ENCODE measurements at regions not wholly inside any gene's neighbourhood (a gene's known extent, or its start where the extent isn't known, plus 50 kb on each side); places are given as distances from the start of the nearest gene placed in this dataset.

DNA sequence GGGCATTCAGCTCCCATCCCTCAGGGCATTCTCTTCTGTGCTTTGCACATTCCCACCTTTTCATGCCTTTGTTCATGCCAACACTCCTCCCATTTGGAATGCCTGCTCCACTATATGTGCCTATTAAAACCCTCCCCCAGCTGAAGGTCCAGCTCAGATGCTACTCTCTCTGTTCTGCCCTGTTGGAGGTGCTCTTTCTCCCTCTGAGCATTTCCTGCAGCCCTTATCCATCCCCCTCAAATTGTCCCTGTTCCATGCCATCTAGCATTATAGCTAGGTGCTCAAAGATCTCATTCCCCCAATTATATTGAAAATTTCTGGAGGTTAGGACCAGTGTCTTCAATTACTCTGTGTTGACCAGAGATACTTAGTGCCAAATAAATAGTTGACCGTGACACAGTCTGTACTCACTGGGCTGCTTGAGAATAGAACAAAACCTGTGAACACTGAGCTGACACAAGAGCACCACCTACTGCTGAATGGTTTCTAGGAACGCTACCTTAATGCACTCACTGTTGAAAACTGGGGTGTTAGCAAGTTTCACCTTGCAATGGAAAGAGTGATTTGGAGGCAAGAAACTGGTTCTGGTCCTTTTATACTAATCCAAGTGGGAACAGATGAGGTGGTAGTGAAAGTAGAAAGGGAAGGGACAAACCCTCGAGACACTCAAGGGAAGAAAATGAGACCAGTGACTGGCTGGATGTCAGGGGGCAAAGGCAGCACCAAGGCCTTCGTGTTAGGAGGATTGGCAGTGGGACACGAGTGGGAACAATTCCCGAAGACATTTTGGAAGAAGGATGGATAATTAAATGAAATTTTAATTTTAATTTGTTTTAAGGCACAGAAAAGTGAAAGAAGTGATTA, 289.8 kb upstream of the ROPN1 start:
- no peak for DNase-seq

DNA sequence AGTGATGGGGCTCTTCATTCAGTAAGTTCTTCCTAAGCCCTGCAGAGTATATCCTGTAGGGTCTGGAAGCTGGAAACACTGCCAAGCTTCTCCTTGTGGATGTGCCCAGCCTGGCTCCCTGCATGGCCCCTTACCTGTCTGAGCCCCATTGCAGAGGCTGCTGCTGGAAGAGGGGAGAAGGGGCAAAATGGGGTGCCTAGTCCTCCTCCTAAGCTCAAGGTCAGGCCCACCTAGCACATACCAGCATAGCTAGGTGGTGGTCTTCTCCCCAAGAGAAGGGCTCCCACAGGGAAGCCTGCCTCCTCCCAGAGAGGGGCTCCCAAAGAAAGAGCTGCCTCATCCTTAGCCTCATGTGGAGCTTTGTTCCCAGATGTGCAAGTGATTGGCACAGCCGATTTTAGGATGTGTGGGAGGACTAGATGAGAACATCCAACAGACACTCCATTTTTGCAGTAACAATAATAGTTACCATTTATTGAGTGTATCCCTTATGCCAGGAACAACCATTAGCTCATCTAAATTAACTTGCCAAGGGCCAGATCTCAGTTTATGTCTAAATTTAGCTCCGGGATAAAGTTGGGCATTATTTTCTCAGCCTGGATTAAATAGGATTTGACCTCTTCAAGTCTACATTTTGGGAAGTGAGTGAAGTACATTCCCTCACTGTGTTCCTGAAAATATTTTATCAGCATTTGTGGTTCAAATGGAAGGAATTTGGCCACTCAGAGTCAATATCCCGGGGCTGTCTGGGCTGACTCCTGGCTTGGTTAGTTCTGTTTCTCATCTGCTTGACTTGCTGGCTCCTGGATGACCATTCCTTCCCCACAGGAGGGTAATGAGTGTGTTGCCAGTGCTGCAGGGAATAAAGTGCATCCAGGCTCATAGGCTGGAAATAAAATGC, 291.1 kb upstream of the ROPN1 start:
- DNase-seq = no peak

DNA sequence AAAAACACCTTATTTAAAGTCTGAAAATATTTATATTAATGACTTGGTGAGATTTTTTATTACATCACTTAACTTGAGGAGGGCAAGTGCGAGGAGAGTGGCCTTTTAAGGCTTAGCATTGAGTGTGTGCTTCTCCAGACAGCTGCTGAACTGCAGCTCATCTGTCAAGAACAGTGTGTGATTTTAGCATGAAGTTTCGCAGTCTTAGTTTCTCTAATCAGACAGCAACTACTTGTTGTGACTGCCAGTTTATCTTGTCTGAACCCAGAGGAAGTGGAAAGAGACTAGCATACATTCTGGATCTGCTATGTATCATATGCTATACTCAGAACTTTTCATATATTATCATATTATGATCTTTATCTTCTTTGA, 291.7 kb upstream of the ROPN1 start:
- DNase-seq = no peak

DNA sequence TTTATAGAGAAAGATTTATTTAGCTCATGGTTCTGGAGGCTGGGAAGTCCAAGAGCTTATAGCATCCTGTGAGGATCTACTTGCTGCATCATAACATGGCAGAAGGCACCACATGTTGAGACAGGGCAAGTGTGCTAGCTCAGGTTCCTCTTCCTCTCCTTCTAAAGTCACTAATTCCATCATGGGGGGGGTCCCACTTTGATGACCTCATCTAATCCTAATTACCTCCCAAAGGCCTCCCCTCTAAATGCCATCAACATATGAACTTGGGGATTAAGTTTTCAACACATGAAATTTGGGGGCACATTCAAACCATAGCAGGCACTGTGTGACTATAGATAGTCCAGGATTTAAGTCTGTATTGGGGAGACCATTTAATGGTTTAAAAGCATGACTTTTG, 297.1 kb upstream of the ROPN1 start:
- DNase-seq = no peak

DNA sequence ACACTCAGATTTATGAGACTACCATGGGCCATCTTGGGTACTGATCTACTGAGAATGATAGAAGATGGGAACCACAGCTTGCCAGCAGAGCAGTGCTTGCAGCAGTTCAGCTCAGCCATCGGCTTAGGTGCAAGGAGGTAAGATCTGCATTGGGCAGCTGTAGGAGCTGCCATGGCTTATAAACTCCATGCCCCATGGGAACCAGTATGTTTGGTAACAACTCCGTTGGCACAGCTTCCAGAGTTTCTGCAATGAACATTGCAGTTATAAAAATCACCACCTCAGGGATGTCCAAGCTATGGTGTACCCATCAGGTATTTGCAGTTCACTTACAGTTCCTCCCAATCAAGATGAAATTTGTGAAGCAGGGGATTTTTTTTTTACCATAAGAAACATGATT, 299.1 kb upstream of the ROPN1 start:
- DNase-seq = no peak

DNA sequence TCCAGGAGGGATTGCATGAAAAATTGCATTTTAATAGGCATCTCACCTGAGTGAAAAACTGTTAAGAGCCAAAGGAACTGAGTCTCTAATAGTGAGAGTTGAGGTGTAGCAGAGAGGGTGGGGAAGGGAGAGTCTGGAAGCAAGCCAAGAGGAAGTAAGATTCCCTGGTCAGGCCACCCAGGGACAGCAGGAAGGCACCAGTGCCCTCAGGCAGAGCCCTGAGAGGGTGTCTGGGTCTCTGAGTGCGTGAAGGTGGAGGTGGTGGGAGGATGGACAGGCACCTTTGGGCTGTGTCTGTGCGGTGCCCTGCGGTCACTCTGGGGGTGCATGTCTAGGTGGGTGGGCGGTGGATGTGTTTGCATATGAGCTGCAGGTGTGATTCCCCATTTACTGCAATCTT, 300.4 kb upstream of the ROPN1 start:
- DNase-seq = no peak

DNA sequence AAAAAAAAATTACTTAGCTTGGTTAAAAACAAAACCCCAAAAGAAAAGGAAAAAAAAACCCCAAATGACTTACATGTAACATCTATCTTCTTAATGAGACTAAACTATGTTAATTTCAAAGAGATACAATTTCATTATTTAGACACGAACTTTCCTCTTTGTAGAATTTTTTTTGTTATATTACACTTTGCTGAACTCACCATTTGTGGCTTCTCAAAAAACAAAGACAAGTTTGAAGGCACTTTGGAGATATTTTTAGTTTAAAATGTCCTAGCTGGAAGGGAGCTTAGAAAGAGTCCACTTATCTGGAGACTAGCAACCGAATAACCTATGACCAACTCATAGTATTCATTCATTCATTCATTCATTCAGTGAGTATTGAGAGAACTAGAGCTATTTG, 301.7 kb upstream of the ROPN1 start:
- DNase-seq = no peak

DNA sequence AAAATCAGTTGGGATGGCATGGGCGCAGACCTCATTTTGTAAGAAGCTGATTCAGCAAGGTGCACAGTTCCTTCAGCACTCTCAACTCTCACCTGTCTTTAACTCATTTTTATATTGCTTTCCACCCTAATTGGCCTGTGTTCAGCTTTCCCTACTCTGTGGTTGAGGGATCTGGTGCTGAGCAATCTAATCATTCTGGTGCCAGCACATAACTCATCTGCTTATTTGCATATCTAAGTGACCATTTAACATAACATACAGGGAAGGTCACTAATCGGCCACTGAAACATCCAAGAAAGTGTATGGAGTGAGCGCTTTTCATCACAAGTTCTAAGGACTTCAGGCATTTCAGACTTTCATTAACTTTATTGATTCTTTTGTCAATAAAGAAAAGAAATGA, 303.4 kb upstream of the ROPN1 start:
- DNase-seq = no peak

DNA sequence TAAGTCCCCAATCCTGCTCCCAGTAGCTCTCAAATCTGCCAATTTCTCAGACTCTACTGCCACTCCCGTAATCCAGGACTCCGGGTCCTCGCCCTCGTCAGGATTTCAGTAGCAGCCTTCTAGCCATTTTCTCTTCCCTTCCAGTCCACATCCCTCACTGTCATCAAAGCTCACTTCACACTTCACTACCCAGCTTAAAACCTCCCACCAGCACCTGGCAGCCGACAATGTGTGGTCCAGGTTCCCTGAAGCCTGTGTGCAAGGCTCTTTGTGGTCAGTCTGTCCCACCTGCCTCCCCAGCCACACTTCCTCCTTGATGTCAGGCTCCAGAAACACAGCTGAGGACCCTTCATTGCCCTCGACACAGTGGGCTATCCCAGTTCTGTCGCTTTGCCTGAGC, 304.5 kb upstream of the ROPN1 start:
- no peak for DNase-seq

DNA sequence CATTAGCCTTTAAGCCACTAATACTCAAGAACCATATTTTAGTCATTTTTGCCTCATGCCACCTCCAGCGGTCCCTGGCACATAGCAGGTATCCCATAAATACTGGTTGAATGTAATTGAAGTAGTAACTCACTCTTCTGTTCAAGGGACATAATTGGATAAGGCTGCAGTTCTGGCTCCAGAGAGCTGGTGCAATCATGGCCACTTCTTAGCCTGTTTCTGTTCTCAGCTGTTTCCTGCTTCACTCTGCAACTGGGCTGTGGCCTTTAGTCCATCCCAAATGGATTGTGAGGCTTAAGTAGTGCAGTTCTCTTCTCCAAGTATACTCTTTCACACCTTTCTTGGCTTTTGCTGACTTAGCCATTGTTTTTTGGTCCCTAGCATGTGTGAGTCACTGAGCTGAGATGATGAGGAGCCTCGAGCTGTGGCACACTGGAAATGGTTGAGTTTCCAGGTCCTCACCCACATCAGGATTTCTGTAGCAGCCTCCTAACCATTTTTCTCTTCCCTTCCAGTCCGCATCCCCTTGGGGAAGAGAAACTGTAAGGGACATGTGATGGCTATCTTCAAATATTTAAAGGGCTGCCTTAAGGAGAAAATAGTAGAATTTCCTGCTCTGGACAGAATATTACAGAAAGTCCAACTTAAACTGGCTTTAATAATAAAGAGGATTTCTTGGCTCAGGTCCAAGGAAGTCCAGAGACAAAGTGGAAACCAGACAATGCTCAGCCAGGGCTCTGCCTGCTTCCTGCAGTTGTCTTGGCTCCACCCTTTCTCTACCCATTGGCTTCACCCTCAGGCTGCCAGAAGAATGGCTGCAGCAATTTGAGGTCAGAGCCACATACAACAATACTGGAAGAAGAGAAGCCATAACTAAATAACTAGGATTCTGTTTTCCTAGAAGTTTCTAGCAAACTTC, 305.4 kb upstream of the ROPN1 start:
- DNase-seq = no peak

DNA sequence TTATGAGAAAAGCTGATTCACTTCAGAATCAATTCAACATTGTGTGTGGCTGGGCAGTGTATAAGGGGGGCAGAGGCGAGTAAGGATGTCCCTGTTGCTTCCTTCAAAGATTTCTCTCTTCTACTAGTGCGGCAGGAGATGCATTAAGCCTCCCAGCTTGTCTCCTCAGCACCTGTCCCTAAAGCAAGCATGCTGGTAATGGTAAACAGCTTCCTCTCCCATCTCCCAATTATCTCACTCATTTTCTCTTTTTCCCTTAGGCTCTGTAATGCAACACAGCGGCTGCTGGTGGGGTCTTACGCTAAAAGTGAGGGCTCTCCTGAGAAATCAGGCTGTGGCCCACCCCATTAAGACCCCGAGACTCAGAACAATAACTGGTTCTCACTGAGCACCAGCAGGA, 306.4 kb upstream of the ROPN1 start:
- DNase-seq = no peak

DNA sequence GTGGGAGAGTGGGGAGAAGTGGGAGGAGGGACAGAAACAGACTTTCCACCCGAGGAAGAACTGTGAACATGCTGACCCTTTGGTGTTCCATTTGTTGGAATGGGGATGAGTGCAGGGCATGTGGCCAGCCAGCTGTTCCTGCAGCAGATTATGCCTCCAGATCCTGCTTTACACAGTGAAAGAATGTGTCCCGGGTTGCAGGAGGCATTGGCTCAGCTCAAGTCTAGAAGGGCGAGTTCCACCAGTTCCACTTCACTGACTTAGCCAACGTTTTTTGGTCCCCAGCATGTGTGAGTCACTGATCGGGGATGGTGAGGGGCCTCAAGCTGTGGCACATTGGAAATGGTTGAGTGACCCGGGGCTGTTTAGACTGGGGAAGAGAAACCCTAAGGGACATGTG, 307.0 kb upstream of the ROPN1 start:
- no peak for DNase-seq

DNA sequence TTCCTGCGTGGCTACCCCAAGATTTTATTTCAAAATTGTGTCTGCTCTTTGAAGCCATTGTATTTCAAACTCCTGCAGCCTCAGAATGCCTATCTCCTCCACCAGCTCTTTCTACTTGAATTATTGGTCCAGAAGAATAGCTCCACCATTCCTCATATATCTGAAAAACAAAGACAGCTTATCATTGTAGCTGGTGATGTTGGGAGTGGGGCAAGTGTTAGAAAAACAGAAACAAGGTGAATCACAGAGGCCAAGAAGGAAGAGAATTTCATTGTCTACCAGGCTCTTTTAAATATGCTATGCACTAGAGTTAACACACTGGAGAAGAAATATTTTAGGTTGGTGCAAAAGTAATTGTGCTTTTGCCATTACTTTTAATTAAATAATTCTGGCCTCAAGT, 307.9 kb upstream of the ROPN1 start:
- DNase-seq = no peak

DNA sequence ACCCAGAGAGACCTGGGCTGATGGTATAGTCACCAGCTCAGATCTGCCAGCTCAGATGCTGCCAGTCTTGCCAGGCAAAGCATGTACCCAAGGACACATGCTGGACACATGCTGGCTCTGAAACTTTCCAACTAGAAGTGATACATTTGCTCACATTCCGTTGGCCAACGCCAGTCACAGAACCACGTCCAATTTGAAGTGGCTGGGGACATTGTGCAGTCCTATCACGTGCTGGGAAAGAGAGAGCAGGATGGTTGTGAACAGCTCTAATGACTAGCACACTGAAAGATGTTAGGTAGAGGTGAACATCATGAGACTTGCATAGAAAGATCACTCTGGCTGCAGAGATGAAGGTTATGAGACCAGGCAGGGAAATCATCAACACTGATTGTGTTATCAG, 308.5 kb upstream of the ROPN1 start:
- no peak for DNase-seq

DNA sequence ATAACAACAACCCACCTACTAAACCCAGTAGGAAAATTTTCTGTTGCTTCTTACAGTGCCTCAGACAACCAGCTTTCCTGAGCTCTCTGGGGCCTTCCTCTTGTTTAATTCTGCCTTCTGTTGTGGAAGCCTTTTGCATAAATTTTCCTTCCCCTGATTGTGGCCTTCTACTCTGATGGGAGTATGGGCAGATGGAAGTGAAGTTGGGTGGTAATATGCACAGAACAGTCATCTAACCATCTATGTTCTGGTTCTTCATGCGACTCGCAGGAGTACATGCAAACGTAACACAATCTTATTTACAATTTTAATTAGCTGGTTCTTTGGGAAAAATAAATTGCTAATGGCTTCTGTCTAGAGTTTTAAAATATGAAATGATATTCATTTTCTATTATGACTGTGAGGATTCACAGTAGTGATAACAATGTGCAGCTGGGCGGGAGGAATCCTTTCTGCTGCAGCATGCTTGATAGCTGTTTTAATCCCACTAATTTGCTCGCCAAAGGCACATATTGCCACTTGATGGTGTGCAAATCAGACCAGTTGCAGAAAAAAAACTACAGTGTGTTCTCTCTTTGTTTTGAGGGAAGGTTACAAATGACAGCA, 311.5 kb upstream of the ROPN1 start:
- DNase-seq = no peak

DNA sequence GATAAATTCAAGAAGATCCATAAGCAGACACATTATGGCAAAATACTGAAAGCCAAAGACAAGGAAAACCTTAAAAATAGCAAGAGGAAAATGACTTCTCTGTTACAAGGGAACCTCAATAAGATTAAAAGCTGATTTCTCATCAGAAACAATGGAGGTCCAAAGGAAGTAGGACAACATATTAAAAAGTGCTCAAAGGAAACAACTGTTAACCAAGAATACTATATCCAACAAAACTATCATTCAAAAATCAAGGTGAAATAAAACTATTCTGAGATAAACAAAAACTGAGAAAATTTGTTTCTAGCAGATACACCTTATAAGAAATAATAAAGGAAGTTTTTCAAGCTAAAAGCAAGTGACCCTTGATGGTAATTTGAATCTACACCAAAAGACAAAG, 314.7 kb upstream of the ROPN1 start:
- DNase-seq = no peak

DNA sequence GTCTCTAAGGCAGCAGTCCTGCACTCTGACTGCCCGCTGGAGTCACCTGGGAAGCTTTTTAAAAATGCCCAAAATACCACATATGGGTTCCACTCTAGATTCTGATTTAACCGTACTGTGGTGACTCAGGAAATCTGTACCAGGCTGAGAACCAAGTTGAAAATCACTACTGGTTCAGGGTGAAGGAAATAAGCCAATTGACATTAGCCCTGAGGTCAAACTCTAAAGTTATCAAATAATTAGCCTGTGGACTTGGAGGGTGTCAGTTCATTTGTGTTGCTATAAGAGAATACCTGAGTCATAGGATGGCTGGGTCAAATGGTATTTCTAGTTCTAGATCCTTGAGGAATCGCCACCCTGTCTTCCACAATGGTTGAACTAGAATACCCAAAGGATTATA, 321.7 kb upstream of the ROPN1 start:
- no peak for DNase-seq

DNA sequence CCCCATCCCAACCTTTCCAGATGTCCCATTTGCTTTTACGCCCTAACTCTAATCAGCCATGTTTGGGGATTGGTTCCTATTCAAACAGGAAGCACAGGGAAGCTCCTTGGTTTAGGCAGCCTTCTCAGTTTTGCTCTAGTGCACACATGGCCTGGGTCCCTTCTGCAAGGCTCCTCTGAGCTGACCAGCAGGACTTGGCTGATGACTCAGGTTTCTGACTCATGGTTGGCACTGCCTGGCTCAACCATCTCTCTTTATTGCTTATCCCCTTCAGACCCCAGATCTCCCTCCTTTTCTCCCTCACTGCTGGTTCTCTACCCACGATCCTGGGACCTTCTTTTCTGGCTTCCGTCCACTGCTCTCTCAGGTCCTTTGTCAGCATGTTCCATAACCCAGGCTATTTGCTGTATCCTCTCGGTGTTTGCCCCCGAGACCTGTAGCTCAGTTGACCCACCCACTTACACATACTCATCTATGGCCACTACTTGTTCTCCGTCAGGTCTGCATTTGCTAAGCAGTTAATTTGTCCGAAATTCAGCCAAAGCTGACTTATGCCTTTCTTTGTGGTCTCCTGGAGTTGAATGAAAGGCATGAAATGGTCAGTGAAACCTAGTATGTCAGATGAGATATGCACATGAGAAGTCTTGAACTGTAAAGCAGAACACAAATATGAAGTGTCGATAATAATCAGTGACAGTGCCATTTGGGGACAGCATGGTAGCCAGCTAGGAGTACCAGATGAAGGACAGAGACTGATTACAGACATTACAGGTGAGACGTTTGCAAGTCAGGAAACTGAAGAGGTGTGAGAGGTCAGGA, 323.5 kb upstream of the ROPN1 start:
- DNase-seq = no peak

DNA sequence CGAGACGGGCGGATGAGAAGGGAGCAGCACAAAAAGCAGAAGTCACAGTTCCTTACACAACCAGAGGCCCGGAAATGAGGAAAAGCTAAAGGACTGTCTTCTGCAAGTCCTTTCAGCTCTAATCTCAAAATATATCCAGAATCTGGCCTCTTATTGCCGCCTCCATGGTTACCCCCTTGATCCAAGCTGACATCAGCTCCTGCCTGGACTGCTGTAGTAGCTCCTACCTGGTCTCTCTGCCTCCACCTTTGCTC, 324.0 kb upstream of the ROPN1 start:
- DNase-seq = no peak

DNA sequence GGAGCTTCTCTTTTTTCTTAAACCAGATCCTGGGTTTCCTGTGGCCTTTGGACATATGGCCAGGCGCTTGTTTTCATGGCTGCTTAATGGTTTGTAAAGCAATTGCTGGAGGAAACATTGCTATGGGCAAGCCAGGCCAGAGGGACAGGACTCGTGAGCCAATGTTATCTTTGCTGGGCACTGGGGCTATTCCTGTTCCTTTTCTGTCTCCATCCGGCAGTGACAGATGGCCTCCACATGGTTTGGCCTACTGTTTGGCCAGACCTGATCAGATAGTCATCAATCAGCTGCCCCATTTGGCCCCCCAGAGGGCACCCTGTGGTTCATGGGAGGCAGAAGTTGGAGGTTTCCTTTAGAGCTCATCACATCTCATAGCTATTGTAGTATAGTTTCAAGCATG, 326.1 kb upstream of the ROPN1 start:
- no peak for DNase-seq

DNA sequence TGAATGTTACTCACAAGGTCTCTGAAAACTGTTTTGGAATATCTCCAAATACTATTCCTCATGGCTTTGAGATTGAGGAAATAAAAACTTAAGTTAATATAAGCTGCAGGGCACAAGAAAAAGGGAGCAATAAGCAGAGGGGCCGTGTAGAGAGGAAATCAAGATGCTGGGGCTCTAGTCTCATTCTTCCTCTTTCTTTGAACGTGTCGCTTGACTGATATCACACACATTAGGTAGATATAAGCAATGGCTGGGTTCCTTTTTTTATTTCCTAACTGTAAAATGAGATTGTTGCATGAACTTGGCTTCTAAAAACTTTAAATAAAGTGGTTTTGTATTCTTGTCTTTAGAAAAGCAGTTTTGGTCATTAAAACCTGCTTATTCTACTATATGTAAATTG, 326.7 kb upstream of the ROPN1 start:
- no peak for DNase-seq

DNA sequence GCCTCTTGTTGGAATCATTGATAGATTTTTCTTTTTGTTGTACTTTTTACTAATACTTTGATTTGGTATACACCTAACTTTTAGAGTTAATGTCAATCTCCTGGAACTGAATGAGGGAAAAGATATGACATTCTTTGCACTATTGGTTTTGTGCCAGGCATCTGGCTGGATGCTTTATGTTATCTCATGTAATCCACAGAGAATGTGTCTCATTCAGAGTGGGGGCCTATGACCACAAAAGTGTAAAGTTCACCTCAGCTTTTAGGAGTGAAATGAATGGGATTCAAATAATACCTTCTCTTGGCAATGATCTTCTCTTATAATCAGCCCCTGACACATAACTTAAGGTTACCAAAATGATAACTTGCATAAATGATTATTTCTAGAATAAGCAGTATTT, 329.1 kb upstream of the ROPN1 start:
- DNase-seq = no peak
